ENCODE measurements at regions not wholly inside any gene's neighbourhood (a gene's known extent, or its start where the extent isn't known, plus 50 kb on each side); places are given as distances from the start of the nearest gene placed in this dataset.

DNA sequence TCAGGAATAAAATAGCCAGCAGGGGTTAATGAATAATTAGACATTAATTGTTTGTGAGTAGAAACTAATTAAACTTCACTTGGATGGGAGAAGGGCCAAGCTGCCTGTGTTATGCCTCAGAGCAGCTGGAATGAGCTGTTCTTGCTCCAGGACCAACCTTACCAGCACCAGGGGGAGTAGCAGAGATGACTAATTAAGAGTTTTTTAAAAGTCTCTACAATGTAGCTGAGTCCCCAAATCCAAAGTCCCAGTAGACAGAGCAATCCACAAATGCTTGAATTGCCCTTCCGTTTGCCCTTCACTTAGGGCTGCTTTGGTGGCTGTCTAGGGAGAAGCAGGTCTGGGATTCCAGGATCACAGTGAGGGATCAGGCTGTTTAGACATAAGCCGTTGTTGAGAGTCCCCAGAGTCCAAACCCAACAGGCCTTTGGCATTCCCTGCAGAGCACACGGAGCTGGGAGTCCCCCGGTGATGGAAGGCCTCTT is 59.4 kb downstream of the RHOB start (continued):
- TF ChIP-seq CCAR2 (optimal IDR thresholded peaks at IDR 0.05; ENCODE audit: low read depth, low read length) (no peak), ZNF883 (CRISPR knock-in tag; IDR thresholded peaks at IDR 0.05; ENCODE audit: not compliant biosample characterization) (no peak), ZNF20 (CRISPR knock-in tag; IDR thresholded peaks at IDR 0.05) (no peak), KDM4B (CRISPR knock-in tag; IDR thresholded peaks at IDR 0.05) (no peak), ZNF75D (CRISPR knock-in tag; IDR thresholded peaks at IDR 0.05; ENCODE audit: borderline replicate concordance) (no peak)
- TF ChIP-seq, protein P1, sequence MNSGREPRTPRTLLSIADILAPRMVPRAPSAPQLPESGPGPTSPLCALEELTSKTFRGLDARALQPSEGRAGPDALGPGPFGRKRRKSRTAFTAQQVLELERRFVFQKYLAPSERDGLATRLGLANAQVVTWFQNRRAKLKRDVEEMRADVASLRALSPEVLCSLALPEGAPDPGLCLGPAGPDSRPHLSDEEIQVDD (CRISPR knock-in tag; IDR thresholded peaks at IDR 0.05; ENCODE audit: borderline replicate concordance) = no peak
- TF ChIP-seq, protein P2, sequence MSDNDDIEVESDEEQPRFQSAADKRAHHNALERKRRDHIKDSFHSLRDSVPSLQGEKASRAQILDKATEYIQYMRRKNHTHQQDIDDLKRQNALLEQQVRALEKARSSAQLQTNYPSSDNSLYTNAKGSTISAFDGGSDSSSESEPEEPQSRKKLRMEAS (IDR thresholded peaks at IDR 0.05) = no peak
- TF ChIP-seq, protein P3, sequence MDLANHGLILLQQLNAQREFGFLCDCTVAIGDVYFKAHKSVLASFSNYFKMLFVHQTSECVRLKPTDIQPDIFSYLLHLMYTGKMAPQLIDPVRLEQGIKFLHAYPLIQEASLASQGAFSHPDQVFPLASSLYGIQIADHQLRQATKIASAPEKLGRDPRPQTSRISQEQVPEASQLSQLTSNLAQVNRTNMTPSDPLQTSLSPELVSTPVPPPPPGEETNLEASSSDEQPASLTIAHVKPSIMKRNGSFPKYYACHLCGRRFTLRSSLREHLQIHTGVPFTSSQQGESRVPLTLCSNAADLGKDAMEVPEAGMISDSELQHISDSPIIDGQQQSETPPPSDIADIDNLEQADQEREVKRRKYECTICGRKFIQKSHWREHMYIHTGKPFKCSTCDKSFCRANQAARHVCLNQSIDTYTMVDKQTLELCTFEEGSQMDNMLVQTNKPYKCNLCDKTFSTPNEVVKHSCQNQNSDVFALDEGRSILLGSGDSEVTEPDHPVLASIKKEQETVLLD (CRISPR knock-in tag; IDR thresholded peaks at IDR 0.05; ENCODE audit: low read depth) = no peak
- TF ChIP-seq, protein P4, sequence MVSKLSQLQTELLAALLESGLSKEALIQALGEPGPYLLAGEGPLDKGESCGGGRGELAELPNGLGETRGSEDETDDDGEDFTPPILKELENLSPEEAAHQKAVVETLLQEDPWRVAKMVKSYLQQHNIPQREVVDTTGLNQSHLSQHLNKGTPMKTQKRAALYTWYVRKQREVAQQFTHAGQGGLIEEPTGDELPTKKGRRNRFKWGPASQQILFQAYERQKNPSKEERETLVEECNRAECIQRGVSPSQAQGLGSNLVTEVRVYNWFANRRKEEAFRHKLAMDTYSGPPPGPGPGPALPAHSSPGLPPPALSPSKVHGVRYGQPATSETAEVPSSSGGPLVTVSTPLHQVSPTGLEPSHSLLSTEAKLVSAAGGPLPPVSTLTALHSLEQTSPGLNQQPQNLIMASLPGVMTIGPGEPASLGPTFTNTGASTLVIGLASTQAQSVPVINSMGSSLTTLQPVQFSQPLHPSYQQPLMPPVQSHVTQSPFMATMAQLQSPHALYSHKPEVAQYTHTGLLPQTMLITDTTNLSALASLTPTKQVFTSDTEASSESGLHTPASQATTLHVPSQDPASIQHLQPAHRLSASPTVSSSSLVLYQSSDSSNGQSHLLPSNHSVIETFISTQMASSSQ (IDR thresholded peaks at IDR 0.05; ENCODE audit: low read depth) = no peak
- TF ChIP-seq, protein P4 (CRISPR knock-in tag; IDR thresholded peaks at IDR 0.05; ENCODE audit: borderline replicate concordance) = no peak
- TF ChIP-seq, protein P5, sequence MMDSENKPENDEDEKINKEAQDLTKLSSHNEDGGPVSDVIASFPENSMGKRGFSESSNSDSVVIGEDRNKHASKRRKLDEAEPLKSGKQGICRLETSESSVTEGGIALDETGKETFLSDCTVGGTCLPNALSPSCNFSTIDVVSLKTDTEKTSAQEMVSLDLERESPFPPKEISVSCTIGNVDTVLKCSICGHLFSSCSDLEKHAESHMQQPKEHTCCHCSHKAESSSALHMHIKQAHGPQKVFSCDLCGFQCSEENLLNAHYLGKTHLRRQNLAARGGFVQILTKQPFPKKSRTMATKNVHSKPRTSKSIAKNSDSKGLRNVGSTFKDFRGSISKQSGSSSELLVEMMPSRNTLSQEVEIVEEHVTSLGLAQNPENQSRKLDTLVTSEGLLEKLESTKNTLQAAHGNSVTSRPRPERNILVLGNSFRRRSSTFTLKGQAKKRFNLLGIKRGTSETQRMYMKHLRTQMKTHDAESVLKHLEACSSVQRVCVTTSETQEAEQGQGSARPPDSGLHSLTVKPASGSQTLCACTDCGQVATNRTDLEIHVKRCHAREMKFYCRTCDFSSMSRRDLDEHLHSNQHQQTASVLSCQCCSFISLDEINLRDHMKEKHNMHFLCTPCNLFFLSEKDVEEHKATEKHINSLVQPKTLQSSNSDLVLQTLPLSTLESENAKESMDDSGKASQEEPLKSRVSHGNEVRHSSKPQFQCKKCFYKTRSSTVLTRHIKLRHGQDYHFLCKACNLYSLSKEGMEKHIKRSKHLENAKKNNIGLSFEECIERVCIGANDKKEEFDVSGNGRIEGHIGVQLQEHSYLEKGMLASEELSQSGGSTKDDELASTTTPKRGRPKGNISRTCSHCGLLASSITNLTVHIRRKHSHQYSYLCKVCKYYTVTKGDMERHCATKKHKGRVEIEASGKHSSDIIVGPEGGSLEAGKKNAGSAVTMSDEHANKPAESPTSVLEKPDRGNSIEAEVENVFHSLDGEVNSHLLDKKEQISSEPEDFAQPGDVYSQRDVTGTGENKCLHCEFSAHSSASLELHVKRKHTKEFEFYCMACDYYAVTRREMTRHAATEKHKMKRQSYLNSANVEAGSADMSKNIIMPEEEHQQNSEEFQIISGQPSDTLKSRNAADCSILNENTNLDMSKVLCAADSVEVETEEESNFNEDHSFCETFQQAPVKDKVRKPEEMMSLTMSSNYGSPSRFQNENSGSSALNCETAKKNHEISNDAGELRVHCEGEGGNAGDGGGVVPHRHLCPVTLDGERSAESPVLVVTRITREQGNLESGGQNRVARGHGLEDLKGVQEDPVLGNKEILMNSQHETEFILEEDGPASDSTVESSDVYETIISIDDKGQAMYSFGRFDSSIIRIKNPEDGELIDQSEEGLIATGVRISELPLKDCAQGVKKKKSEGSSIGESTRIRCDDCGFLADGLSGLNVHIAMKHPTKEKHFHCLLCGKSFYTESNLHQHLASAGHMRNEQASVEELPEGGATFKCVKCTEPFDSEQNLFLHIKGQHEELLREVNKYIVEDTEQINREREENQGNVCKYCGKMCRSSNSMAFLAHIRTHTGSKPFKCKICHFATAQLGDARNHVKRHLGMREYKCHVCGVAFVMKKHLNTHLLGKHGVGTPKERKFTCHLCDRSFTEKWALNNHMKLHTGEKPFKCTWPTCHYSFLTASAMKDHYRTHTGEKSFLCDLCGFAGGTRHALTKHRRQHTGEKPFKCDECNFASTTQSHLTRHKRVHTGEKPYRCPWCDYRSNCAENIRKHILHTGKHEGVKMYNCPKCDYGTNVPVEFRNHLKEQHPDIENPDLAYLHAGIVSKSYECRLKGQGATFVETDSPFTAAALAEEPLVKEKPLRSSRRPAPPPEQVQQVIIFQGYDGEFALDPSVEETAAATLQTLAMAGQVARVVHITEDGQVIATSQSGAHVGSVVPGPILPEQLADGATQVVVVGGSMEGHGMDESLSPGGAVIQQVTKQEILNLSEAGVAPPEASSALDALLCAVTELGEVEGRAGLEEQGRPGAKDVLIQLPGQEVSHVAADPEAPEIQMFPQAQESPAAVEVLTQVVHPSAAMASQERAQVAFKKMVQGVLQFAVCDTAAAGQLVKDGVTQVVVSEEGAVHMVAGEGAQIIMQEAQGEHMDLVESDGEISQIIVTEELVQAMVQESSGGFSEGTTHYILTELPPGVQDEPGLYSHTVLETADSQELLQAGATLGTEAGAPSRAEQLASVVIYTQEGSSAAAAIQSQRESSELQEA (CRISPR knock-in tag; IDR thresholded peaks at IDR 0.05; ENCODE audit: not compliant biosample characterization) = no peak

Measured in HepG2 (cell line).